Right renal cortex interstitium (tissue), 3 donors: ENCODE measurements at regions not wholly inside any gene's neighbourhood (a gene's known extent, or its start where the extent isn't known, plus 50 kb on each side); places are given as distances from the start of the nearest gene placed in this dataset.

Experiments
- DNase-seq, 3 donors: peaks; one replicate each; pipeline ENCODE4 v3.0.0-alpha.2; 2013; ENCODE audit warnings: low read depth in 3 of 3, low spot score in 2 of 3

DNA sequence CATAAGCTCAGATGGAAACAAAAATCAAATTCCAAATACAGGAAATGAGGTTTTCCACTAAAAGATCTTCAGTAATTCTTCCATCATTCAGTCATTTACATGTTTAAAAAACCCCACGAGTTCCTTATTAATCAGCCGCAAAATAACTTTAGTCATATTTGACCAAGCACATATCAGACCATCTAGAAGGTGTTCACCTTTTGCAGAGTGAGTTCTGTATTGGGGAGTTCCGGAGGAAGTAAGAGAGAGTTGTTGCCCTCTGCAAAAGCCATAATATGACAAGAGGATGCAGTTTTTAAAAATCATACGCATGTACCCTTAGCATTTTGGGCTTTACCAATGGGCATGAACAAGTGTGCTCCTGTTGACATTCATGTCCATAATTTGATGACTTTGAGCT is 61.6 kb downstream of the CCR1 start:
- no peak for DNase-seq

DNA sequence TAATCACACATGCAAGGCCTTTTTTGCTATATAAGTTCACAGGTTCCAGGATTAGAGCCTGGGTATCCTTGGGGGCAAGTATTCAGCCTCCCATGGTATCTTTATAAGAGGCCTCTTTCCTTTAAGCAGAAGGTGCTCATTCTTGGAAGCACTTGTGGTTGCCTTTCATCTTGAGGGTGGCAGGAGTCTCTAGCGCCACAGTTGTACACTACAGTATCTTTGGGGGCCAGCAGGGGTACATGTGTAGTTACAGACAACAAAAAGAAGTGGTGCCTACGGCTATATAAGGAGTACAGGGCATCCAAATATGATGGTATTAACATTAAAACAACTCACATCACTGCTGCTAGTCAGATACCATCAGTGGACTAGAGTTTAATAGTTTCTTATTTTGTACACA is 62.1 kb downstream of the CCR1 start:
- no peak for DNase-seq

DNA sequence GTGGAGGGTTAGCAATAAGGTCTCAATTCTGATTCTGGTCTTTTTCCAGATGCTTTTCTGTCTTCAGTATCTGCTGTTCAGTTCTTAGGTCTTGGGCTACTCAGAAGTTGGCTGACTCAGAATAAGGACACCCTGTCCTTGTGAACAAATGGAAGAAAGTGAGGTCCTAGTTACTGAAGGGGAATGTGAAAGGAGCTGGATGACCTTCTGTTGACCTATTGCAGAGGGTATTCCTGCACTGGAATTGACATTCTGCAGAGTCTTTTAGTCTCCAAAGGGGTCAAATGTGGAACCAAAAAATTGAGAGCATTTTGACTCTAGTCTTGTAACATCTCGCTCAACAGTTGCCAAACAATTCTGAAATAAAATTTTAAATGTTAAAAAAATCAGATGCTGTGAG is 63.0 kb downstream of the CCR1 start:
- DNase-seq: no peak

DNA sequence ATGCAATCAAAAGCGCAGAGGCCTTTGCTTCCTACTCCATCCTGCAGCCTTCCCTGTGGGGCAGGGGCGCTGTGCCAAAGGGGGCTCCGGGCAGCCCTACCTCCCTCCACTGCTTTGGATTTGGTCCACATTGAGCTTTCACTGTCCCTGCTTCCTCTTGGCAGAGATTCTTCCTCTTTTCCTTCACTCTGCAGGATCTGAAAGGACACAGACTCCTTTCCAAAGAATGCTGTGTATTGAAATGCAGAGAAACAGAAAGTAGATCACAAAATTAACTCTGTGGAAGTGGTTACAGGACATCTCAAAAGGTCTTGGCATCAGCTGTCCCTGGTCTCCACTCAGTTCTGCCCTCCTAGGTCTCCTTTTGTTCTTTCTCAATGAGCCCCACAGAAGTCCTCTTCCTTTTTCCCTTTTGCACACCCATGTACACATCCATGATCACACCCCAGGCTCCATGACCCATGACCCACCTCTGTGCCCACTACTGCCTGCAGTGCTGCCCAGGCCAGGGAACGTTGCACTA is 64.1 kb downstream of the CCR1 start:
- no peak for DNase-seq

DNA sequence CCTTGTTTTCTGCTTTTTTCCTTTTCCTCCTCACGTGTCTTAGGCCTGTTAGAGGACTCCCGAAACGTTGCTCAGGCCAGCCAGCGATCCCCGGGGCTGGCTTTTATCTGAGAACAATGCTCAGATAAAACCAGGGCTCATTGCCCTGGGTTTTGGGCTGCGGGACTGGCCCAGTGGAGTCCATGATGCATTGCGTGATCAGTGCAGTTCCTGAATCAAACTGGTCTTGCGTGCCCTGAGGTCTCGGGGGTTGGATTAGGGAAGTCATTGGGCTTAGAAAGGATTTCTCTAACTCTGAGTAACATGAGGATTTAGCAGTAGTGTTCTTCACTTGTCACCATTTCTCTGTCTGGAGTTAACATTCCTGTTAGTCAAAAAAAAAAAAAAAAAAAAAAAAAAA is 66.3 kb downstream of the CCR1 start:
- no peak for DNase-seq

- no peak for DNase-seq
Measured at GRCh38 chr3:46138581-46138980, 69.5 kb downstream of the CCR1 start.

GRCh38 chr3:46135475-46135874 is 72.6 kb downstream of the CCR1 start:
- DNase-seq: no peak

GRCh38 chr3:46133285-46133684 is 74.8 kb downstream of the CCR1 start:
- DNase-seq: no peak

DNA sequence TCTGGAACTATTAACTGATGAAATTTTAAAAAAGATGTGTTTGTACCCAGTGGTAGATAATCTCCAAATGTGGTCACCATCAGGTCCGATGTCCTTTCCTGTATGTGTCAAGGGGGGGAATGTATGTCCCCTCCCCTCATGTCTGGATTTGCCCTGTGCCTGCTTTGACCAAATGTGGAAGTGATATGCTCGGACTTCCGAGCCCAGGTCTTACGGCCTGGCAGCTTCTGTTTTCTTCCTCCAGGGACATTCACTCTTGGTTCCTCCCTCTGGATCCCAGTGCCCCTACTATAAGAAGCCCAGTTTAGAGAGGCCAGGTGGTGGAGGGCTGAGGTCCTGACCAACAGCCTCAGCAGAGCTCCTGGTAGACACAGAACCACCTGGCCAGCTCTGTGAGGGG is 75.5 kb downstream of the CCR1 start:
- no peak for DNase-seq

DNA sequence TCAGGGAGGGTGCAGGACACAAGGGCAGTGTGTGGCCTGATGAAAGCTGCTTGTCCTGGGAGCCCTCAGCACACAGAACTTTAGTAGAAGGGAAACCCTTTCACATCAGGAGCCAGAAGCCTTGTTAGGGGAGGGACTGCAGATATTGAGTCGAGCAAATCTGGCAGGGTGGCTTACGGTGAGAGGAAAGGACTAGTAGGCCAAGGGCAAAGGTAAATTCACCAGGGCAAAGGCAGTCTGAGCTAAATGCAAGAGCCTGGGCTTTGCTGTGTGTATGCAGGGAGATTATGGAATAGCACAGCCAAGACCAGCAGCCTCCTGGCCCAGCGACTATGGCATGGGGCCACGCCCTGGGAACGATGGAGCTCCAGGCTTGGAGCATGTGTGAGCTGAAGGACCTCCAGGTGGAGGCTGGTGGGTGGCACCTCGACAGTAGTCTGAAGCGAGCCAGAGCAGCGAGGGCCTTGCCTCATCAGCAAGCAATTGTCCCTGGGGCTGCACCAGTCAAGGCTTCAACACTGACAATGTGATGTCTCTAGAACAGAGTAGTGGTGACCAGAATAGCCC is 76.1 kb downstream of the CCR1 start:
- no peak for DNase-seq

- no peak for DNase-seq
Measured at GRCh38 chr3:46130631-46131310, 77.3 kb downstream of the CCR1 start.

GRCh38 chr3:46129588-46130272 is 78.4 kb downstream of the CCR1 start:
- no peak for DNase-seq

DNA sequence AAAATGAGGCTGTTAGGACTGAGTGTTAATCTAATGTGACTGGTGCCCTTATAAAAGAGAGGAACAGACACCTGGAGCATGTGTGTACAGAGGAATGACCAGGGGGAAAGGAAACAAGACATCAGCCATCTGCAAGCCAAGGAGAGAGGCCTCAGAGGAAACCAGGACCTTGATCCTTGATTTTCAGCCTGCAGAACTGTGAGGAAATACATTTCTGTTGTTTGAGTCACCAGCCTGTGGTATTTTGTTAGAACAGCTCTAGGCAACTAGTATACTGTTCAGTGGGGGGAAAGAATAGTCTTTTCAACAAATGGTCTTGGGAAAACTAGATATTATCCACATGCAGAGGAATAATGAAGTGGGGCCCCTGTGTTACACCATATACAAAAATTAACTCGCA is 80.6 kb downstream of the CCR1 start:
- no peak for DNase-seq

GRCh38 chr3:46124216-46125177 is 83.6 kb downstream of the CCR1 start:
- peak in 1 of 3 donors; percentile 5 for DNase-seq

DNA sequence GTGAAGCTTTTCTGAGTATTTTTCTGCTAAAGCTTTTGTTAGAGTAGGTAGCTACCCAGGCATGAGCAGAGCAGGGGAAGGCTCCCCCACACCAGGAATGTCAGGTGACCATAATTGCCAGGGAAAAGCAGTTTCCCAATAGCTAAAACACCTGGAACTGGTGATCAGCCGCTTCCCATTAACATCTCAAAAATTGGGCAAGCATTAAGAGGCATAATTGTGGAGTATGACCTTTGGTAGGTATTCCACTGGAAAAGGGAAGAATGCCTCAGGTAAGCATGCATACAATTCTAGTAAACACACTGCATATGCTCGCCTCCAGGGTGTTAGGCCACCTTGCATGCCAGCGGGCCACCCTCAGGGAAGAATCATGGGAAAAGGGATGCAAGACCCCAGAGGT is 84.5 kb downstream of the CCR1 start:
- no peak for DNase-seq

- DNase-seq: no peak
Measured at GRCh38 chr3:46122091-46122490, 86.0 kb downstream of the CCR1 start.

DNA sequence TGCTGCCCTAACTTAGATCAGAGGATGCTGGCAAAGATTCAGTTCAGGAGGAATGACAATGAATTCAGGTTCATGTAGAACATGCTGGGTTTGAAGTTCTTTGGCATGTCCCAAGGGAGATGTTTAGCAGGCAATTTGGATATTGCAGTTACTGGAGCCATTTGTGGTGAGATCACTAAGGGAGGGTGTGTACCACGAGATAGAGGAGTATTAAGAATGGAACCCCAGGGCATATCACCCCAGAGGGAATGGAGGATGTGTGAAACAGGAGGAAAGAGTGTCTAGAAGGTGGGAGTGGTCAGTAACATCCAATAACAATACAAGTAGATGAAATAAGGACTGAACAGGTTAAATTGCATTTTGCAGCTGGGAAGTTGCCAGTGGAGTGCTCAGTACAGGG is 87.1 kb downstream of the CCR1 start:
- no peak for DNase-seq

DNA sequence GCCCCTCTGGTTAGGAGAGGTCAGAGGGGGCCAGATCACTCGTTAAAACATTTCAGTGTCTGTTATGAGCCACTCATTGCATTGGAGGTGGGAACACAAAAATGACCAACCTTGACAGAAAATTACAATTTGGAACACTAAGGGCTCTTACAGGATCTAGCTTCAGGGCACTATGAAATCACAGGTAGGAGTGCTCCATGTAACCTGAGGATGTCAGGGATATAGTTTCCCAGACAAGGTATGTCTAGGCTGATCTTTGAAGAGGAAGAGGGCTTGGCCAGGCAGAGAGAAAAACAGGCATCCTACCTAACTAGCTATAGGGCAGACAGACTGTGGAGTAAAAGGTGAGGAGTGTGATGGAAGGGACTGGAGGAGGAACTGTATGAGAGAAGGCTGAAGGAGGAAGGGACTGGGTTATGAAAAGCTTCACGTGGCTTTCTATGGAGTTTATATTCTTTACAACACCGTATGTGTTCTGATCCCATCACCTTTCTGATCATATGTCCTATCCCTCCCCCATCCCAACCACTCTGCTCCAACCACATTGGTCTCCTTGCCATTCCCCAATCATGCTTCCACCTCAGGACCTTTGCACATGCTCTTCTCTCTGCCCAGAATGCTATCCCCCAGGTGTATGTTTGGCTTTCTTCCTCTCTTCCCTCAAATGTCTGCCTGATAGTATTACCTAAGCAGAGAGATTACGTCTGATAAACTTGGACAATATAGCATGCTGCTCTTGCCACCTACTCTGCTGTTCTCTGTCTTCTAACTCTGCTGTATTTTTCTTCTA is 88.2 kb downstream of the CCR1 start:
- no peak for DNase-seq

DNA sequence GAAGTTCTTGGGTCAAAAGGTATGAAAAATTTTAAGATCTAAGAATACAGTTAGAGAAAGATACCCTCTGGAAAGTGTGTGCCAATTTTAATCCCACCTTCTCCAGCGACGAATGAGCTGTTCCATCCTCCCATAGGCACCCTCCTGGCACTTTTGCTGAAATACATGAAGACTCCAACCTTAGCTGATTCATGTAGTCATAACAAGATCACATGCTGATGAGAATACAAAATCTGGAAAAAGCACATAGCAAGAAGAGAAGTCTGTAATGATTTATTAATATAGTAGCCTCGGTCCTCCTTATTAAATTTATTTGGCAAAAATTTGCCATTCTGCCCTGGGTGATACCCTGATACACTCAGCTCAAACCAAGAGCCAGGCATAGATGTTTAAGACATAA is 88.9 kb downstream of the CCR1 start:
- no peak for DNase-seq

DNA sequence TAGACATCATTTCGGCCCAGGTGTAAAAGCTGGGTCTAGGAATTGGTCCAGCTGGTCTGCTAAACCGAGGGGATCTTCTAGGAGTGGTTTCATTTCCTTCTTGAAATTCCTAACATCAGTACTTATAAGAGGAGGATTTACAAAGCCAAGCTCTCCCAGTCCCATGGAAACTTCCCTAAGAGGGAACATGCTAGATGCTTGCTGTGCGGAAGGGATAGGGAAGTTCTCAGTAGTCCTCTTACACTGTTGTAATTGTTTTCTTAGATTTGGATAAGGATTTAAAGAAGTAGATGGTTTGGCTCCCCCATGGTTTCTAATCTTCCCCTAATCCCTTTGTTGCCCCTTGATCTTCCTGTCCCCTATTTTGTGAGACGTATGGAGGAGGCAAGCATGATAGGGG is 89.7 kb upstream of the XCR1 start:
- DNase-seq: no peak
